ENCODE measurements at regions not wholly inside any gene's neighbourhood (a gene's known extent, or its start where the extent isn't known, plus 50 kb on each side); places are given as distances from the start of the nearest gene placed in this dataset.
"Not testable (repeated sequence)": the region's sequence is repeated elsewhere in the genome, so short reads cannot be mapped to it uniquely, and the experiment has no call there.

DNA sequence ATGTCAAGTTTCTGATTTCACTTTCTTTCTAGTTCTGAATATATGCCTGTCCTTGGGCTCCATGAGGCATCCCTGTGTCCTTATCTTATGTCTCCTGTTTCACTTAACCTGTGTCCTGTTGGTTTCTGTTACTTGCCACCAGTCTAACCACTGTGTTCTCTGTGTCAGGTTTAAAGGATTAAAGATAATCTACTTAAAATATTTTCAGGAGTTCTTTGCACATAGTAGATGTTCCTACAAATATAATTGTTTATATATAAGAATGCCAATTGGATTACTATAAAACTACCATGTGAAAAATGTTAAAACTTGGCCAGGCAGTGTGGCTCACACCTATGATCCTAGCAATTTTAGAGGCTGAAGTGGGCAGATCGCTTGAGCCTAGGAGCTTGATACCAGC lies 406.4 kb downstream of the CCER1 start:
- no peak overlapping the region for H3K27ac ChIP-seq (ENCODE audit: low read depth in 1 of 2, low read length in 1 of 2)
- DNase-seq, result no peak
- TF ChIP-seq, protein P1, sequence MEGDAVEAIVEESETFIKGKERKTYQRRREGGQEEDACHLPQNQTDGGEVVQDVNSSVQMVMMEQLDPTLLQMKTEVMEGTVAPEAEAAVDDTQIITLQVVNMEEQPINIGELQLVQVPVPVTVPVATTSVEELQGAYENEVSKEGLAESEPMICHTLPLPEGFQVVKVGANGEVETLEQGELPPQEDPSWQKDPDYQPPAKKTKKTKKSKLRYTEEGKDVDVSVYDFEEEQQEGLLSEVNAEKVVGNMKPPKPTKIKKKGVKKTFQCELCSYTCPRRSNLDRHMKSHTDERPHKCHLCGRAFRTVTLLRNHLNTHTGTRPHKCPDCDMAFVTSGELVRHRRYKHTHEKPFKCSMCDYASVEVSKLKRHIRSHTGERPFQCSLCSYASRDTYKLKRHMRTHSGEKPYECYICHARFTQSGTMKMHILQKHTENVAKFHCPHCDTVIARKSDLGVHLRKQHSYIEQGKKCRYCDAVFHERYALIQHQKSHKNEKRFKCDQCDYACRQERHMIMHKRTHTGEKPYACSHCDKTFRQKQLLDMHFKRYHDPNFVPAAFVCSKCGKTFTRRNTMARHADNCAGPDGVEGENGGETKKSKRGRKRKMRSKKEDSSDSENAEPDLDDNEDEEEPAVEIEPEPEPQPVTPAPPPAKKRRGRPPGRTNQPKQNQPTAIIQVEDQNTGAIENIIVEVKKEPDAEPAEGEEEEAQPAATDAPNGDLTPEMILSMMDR (IDR thresholded peaks at IDR 0.05; ENCODE audit: control extremely low read depth, extremely low read depth), result no peak
- peaks cover 0 to 1% (median 0%) of the 10 kb centered on the region in 5 donors for H3K4me1 ChIP-seq (ENCODE audit: control insufficient read depth in 5 of 5, insufficient read depth in 5 of 5, low read length in 5 of 5)
- no peak for ATAC-seq (ENCODE audit: insufficient read depth, low FRiP score)
- 92 to 96% methylated on average over 1 of the region's 1 CpG for WGBS, 2 donors
- H3K36me3 ChIP-seq (ENCODE audit: control insufficient read depth in 4 of 4, insufficient read depth in 4 of 4, low read length in 4 of 4), result no peaks in the 10 kb centered on the region
- H3K4me3 ChIP-seq, result no peak overlapping the region
- no peaks in the 10 kb centered on the region for H3K27me3 ChIP-seq (ENCODE audit: control insufficient read depth in 3 of 3, insufficient read depth in 3 of 3, low read length in 2 of 3)
- H3K9ac ChIP-seq (ENCODE audit: insufficient read depth in 1 of 2, low read length in 2 of 2), result no peak overlapping the region
- no peaks in the 10 kb centered on the region for H3K9me3 ChIP-seq (ENCODE audit: control insufficient read depth in 4 of 4, insufficient read depth in 3 of 4, low read length in 3 of 4)

DNA sequence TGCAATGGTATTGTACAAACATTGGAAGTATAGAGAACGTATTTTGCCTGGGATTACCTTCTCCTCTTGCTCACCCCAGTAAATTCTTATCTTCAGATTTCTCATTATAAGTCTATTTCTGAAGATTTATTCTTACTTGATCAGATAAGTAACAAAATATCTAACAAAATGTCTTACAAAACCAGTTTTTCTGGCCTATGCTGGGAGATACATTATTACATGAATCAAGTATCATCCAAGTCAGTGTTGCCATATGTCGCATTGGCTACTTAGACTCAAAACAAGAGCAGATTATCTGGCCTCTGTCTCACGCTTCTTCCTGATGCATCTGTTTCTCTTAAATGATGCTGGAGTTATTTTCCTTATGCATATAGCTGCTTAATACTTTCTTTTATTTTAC lies 408.5 kb downstream of the CCER1 start:
- 86 to 88% methylated on average over 3 of the region's 3 CpGs for WGBS, 2 donors
- H3K4me1 ChIP-seq (ENCODE audit: control insufficient read depth in 5 of 5, insufficient read depth in 5 of 5, low read length in 5 of 5), result peaks cover 0 to 7% (median 0%) of the 10 kb centered on the region in 5 donors
- TF ChIP-seq, protein P1 (IDR thresholded peaks at IDR 0.05; ENCODE audit: control extremely low read depth, extremely low read depth), result no peak
- no peak overlapping the region for H3K9ac ChIP-seq (ENCODE audit: insufficient read depth in 1 of 2, low read length in 2 of 2)
- no peaks in the 10 kb centered on the region for H3K27me3 ChIP-seq (ENCODE audit: control insufficient read depth in 3 of 3, insufficient read depth in 3 of 3, low read length in 2 of 3)
- DNase-seq (no peak), ATAC-seq (ENCODE audit: insufficient read depth, low FRiP score) (no peak)
- H3K4me3 ChIP-seq, result no peak overlapping the region
- no peak overlapping the region for H3K27ac ChIP-seq (ENCODE audit: low read depth in 1 of 2, low read length in 1 of 2)
- no peaks in the 10 kb centered on the region for H3K36me3 ChIP-seq (ENCODE audit: control insufficient read depth in 4 of 4, insufficient read depth in 4 of 4, low read length in 4 of 4)
- H3K9me3 ChIP-seq (ENCODE audit: control insufficient read depth in 4 of 4, insufficient read depth in 3 of 4, low read length in 3 of 4), result no peaks in the 10 kb centered on the region

GRCh38 chr12:90543841-90544240 lies 411.1 kb downstream of the CCER1 start:
- TF ChIP-seq, protein P1 (IDR thresholded peaks at IDR 0.05; ENCODE audit: control extremely low read depth, extremely low read depth), result no peak
- H3K4me3 ChIP-seq, result no peak overlapping the region
- no peaks in the 10 kb centered on the region for H3K27me3 ChIP-seq (ENCODE audit: control insufficient read depth in 3 of 3, insufficient read depth in 3 of 3, low read length in 2 of 3)
- ATAC-seq (ENCODE audit: insufficient read depth, low FRiP score) (no peak), DNase-seq (peak in 2 of 3 donors; percentile 20 to 34)
- H3K27ac ChIP-seq (ENCODE audit: low read depth in 1 of 2, low read length in 1 of 2), result no peak overlapping the region
- H3K9ac ChIP-seq (ENCODE audit: insufficient read depth in 1 of 2, low read length in 2 of 2), result no peak overlapping the region
- H3K4me1 ChIP-seq (ENCODE audit: control insufficient read depth in 5 of 5, insufficient read depth in 5 of 5, low read length in 5 of 5), result peaks cover 0 to 7% (median 0%) of the 10 kb centered on the region in 5 donors
- WGBS, 2 donors, result 80 to 86% methylated on average over 4 of the region's 4 CpGs
- H3K9me3 ChIP-seq (ENCODE audit: control insufficient read depth in 4 of 4, insufficient read depth in 3 of 4, low read length in 3 of 4), result no peaks in the 10 kb centered on the region
- H3K36me3 ChIP-seq (ENCODE audit: control insufficient read depth in 4 of 4, insufficient read depth in 4 of 4, low read length in 4 of 4), result no peaks in the 10 kb centered on the region

DNA sequence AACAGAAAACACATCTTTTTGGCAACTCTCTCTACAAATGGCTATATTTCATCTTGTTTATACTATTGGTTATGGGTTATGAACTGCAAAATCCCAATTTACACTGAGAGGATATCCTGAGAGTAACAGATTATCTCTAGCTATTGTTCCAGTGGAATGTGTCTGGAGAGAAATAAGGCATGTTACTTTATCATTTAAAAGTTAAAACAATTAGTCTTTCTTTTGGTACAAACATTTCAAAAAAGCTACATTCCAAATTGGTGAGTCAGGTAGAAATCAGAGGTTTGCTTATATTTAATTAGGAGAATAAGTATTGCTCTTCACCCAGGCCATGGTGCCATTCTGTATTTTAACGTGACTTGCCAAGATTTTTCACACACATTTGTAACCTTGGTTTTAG lies 411.6 kb downstream of the CCER1 start:
- TF ChIP-seq, protein P1 (IDR thresholded peaks at IDR 0.05; ENCODE audit: control extremely low read depth, extremely low read depth), result no peak
- Histone ChIP-seq H3K9me3 (ENCODE audit: control insufficient read depth in 4 of 4, insufficient read depth in 3 of 4, low read length in 3 of 4) (no peaks in the 10 kb centered on the region), H3K9ac (ENCODE audit: insufficient read depth in 1 of 2, low read length in 2 of 2) (no peak overlapping the region), H3K27ac (ENCODE audit: low read depth in 1 of 2, low read length in 1 of 2) (no peak overlapping the region), H3K27me3 (ENCODE audit: control insufficient read depth in 3 of 3, insufficient read depth in 3 of 3, low read length in 2 of 3) (no peaks in the 10 kb centered on the region), H3K36me3 (ENCODE audit: control insufficient read depth in 4 of 4, insufficient read depth in 4 of 4, low read length in 4 of 4) (no peaks in the 10 kb centered on the region), H3K4me1 (ENCODE audit: control insufficient read depth in 5 of 5, insufficient read depth in 5 of 5, low read length in 5 of 5) (peaks cover 0 to 7% (median 0%) of the 10 kb centered on the region in 5 donors), H3K4me3 (no peak overlapping the region)
- ATAC-seq (ENCODE audit: insufficient read depth, low FRiP score) (no peak), DNase-seq (peak in 2 of 3 donors; percentile 51 to 53)
- WGBS, 2 donors, result 29 to 43% methylated on average over 1 of the region's 1 CpG

GRCh38 chr12:90542852-90543251 lies 412.1 kb downstream of the CCER1 start:
- H3K9ac ChIP-seq (ENCODE audit: insufficient read depth in 1 of 2, low read length in 2 of 2); H3K4me3 ChIP-seq; H3K36me3 ChIP-seq (ENCODE audit: control insufficient read depth in 4 of 4, insufficient read depth in 4 of 4, low read length in 4 of 4); ATAC-seq (ENCODE audit: insufficient read depth, low FRiP score); H3K4me1 ChIP-seq (ENCODE audit: control insufficient read depth in 5 of 5, insufficient read depth in 5 of 5, low read length in 5 of 5); H3K9me3 ChIP-seq (ENCODE audit: control insufficient read depth in 4 of 4, insufficient read depth in 3 of 4, low read length in 3 of 4); DNase-seq; H3K27ac ChIP-seq (ENCODE audit: low read depth in 1 of 2, low read length in 1 of 2); H3K27me3 ChIP-seq (ENCODE audit: control insufficient read depth in 3 of 3, insufficient read depth in 3 of 3, low read length in 2 of 3): not testable (repeated sequence)
- no CpG with 5 or more reads among the region's 1 CpG for WGBS, 2 donors

DNA sequence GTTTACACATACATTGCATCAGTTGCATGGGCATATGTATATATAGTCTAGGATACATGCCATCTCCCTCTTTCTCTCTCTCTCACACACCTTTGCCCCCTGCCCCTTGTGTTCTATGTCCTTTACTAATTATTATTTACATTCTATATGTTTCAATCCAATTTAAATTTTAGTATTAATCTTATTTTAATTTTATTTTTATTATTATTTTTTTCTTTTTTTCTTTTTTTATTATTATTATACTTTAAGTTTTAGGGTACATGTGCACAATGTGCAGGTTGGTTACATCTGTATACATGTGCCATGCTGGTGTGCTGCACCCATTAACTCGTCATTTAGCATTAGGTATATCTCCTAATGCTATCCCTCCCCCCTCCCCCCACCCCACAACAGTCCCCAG lies 421.1 kb downstream of the CCER1 start:
- H3K9ac ChIP-seq (ENCODE audit: insufficient read depth in 1 of 2, low read length in 2 of 2); H3K27ac ChIP-seq (ENCODE audit: low read depth in 1 of 2, low read length in 1 of 2); ATAC-seq (ENCODE audit: insufficient read depth, low FRiP score); DNase-seq; H3K9me3 ChIP-seq (ENCODE audit: control insufficient read depth in 4 of 4, insufficient read depth in 3 of 4, low read length in 3 of 4); H3K27me3 ChIP-seq (ENCODE audit: control insufficient read depth in 3 of 3, insufficient read depth in 3 of 3, low read length in 2 of 3); H3K36me3 ChIP-seq (ENCODE audit: control insufficient read depth in 4 of 4, insufficient read depth in 4 of 4, low read length in 4 of 4); H3K4me1 ChIP-seq (ENCODE audit: control insufficient read depth in 5 of 5, insufficient read depth in 5 of 5, low read length in 5 of 5); H3K4me3 ChIP-seq: not testable (repeated sequence)
- 100% methylated on average over 1 of the region's 1 CpG for WGBS, 2 donors

Data from lung (tissue), 11 donors.